GM21360 (cell line): ENCODE measurements at regions not wholly inside any gene's neighbourhood (a gene's known extent, or its start where the extent isn't known, plus 50 kb on each side); places are given as distances from the start of the nearest gene placed in this dataset.
"Not testable (repeated sequence)": the region's sequence is repeated elsewhere in the genome, so short reads cannot be mapped to it uniquely, and the experiment has no call there.

Experiments
- ATAC-seq: cut with Tn5 transposase; IDR thresholded peaks from one replicate; pipeline ENCODE4 v1.9.1; 2021; ENCODE audit warnings: mild to moderate bottlenecking, moderate library complexity; ENCODE audit not compliant: unreplicated experiment

DNA sequence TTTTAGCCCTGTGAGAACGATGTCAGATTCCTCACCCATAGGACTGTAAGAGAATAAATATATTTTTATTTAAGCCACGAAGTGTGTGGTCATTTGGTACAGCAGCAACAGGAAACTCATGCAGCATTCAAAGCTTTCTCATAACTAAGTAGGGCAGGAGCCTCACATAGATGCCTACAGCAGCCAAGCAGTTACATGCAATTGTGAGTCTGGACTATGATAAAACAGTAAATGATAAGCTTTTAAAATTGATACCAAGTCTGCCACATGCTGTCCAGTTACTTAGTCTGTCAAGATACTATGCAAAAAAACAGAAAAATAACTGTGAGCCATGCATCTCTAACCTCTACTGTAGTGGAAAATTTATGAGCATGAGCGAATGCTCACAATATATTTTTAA lies 359.6 kb downstream of the HS3ST1 start:
- ATAC-seq: no peak

DNA sequence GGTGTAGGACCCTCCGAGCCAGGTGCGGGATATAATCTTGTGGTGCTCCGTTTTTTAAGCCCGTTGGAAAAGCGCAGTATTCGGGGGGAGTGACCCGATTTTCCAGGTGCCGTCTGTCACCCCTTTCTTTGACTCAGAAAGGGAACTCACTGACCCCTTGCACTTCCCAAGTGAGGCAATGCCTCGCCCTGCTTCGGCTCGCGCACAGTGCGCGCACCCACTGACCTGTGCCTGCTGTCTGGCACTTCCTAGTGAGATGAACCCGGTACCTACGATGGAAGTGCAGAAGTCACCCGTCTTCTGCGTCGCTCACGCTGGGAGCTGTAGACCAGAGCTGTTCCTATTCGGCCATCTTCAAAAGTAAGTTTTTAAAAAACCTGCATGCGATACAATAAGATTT lies 362.1 kb downstream of the HS3ST1 start:
- not testable (repeated sequence) for ATAC-seq

DNA sequence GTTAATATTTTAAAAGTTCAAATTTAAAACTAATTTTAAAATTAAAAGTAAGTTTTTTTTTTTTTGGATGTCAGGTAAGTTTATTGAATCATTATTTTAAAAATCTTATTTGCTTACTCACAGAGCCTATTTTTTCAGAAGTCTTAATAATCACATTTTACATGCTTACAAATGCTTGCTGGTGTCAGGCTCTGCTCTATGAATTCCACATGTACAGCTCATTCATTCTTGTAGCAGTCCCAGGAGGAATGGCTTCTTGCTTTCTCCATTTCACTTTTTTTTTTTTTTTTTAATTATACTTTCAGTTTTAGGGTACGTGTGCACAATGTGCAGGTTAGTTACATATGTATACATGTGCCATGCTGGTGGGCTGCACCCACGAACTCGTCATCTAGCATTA lies 368.1 kb downstream of the HS3ST1 start:
- ATAC-seq: not testable (repeated sequence)

DNA sequence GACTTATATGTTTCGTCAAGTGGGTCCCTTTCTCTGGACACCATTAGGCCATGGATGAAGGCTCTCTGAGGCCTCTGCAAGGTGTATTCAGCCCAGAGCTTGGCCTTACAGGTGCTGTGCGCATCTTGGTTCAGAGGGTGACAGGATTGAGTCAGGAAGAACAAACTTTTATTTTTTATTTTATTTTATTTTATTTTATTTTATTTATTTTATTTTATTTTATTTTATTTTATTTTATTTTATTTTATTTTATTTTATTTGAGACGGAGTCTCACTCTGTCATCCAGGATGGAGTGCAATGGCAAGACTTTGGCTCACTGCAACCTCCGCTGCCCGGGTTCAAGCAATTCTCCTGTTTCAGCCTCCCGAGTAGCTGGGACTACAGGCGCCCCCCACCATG lies 370.4 kb upstream of the CLNK start:
- ATAC-seq: not testable (repeated sequence)

DNA sequence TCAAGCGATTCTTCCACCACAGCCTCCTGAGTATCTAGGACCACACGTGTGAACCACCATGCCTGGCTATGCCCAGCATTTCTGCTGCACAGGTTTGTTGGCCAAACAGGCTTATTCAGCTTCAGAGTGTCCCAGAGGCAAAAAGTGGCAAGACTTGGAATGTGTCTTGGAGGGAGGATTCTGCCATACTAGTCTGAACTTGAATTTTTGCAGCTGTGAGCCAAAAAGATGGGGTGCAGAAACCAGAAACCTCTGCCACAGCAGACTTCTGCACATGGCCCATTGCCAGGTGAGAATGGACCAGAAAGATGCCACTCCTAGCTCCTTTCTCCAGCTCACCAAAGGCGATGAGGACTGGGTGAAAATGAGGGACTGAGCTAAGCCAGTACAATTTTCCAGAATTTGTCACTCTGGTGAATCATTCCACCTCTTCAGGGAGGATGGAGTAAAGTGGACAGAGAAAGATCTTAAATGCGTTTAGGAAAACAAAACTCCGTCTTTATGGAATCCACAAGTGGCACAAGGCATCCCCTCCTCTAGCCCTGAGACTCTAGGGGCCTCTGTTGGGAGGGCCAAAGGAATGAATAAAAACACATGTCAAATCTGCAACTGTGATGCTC lies 369.1 kb upstream of the CLNK start:
- ATAC-seq: no peak

DNA sequence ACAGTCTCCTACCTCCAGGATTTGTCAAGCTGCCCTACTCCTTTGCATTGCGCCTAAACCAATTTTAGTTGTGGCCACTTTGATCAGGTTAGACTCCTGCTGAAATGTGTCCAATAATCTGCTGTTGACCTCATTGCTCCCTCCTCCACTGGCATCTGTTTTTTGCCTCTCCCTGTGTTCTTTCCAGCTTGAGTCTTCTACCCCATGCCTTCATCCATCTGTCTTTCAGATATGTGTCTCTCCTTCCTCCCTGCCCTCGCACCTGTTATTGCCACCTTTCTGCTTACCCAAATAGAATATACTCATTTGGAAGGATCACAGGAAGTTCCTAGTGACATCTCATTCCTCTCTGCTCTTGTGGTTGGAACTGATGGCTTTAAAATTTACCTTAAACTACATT lies 366.6 kb upstream of the CLNK start:
- ATAC-seq: no peak

DNA sequence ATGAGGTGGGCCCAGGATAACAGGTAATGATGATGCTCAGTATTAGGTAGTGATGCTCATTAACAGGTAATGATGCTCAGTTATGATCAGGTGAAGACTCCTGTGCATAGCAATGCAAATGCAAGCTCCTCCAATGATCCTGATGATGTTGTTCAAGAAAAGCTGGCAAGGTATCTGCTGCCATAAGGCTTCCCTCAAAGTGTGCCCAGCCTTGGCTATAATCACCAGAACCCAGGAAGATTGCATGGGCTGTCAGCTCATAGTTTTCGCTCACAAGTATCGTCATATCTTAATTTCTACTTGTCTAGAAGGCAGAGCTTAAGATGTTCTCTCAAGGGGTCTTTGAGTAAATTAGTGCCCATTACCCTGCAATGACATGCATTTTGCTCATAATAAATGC lies 366.2 kb upstream of the CLNK start:
- ATAC-seq: no peak

DNA sequence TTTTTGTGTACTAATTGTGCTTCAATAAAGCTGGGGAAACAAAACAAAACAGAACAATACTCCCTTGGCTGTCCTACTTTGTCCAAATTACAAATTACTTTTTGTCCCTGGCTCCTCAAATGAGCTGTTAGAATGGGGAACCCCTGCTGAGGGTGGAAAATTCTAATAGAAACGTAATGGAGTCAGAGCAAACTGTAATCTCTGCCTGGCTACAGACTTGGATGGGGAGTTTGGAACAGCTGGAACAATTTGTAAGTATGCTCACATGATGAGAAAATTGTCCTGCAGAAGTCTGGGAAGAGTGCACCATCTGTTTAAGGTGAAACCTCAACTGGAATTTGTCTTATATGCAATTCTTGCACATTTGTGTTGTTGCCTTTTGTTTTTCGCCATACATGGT lies 364.4 kb upstream of the CLNK start:
- no peak for ATAC-seq

DNA sequence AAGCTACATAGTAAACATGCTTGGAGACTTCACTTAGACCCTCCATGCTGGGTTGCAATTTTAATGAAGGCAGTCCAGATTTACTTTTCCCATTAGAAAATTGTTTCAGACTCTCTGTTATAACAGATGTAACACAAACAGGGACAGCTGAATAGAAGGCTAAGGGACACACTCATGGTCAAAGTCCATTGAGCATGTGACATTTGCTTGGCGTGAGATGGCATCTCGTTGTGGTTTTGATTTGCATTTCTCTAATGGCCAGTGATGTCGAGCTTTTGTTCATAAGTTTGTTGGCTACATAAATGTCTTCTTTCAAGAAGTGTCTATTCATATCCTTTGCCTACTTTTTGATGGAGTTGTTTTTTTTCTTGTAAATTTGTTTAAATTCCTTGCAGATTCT lies 358.2 kb upstream of the CLNK start:
- no peak for ATAC-seq

DNA sequence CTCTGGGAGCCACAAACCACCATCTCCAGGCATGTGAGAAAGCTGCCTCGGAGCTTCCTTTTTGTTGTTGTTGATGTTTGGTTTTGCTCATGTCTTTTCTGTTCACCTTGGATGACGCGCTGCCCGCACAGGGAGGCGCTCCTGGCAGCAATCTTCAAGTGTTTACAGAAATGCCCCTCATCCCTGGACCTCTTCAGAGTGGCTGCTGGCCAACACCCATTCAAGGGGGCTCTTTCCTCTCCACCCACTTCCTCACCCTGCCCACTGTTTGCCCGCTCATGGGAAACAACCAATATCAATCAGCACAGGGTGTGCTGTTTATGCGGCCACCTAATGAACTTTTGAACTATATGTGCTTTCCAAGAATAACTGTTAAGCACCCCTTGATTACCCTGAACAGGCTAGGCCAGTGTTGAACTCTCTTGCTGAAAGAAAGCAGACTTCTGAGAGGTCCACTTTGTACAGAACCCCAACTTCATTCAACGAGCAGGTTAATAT lies 355.1 kb upstream of the CLNK start:
- no peak for ATAC-seq

DNA sequence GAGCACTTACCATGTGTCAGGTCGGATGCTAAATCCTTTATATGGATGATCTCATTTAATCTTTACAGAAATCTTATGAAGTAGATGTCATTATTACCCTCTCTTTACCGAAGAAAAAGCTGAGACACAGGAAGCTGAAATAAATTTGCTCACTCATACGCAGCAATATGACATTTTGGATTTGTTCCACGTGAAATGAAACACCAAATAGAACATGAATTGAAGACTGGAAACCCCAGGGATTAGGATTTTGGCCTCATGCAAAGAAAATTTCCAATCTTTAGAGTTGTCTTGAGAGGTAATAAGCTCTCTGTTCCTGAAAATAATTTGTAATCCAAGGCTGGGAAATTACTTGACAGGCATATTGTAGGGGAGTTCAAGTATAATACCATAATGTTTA lies 354.4 kb upstream of the CLNK start:
- ATAC-seq: no peak

DNA sequence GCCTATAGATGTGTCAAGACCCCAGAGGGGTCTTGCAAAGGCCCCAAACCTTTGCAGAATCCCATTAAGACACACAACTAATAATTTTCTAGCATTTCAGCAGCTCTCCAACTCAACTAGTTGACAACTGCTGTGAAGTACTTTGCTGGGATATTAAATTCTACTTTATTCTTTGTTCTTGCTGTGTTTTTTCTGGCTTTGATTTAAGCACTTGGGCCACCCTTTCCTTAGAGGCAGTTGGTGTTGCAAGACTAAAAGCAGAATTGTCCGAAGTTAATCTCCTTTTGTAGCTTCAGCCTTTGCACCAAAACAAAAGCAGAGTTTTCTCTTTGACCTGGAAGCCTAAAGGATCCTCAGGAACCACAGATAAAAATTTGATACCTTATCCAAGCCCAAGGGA lies 353.1 kb upstream of the CLNK start:
- ATAC-seq: no peak

DNA sequence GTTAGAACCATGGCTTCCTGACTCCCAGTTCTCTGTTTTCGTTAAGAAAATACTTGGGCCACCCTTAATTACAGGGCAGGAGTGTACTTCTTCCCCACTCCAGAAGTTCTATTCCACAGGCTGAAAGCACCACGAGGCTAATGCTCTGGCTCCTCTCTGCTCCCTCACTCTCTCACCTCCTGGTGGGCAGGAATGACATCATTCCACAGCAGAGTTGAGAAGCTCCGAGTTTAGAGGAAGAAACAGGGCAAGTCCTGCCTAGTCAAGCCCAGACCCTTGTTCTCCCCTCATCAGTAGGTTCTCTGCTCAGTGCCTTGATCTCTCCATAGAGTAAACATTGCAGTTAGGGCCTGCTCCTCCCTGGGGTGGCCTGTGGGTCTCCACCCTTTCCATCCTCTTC lies 343.8 kb upstream of the CLNK start:
- ATAC-seq: no peak

DNA sequence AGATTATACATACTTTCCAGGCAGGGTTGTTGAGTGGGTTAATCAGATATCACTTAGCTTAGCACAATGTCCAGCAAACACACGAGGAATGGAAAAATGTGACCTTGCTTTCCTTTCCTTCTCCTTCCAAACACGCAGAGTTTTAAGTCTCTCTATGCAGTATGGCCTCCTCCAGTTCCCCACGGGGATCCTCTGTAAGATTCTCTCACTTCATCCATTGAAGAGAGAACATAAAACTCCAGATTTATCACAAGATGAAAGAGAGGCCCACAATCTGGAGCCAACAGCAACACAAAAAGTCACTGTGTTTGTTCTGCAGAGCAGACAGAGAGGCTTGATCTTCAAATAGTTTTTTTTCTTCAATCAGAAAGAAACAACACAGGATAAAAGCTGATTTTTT lies 336.8 kb upstream of the CLNK start:
- no peak for ATAC-seq

DNA sequence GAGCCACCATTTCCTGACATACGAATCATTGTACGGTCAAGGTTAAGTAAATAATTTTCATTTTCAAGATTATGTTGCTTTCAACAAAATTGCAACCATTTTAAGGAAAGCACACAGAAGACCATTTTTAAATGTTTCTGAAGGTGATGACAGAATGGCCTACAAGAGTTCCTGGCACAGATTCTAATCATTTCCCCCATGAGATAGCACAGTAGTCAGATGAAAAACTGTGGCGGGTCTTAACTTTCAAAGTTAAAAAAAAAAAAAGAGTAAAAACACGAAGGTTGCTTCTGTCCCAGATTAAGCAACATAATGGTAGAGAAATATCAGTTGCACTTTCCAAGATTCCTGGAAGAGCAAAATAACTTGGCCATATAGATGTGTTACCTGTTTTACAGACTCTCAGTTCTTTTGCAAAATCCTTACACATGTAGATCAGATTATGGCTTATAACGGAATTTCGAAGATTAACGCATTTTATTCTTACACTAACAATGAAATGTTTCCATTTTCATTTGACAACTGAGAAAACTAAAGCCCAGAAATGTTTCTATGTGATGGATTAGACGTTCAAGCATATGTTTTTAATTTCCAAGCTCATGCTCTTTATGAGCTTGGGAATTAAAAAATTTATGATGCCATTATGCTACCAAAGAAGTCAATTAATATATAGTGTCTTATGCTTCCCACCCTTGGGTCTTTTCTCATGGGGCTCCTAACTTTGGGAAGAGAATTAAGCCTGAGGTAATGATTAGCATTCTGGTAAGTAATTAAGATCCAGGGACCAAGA lies 335.1 kb upstream of the CLNK start:
- no peak for ATAC-seq

DNA sequence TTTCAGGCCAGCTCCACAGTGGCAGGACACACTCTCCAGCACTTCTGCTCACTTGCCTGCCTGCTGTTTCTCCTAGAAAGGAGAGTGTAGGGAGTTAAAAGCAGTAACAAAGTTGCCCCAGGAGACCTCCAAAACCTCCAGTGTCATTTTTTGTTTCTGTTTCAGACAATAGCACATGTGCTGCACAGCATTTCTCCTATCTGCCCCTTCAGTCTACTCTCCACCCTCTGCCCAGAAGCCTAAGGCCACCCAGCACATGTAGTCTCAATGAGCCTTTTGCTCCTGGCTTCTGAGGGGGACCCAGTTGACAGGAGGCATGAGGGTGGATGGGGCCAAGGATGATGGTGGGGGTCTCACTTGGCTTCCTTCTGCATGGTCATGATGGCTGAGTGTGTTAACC lies 329.6 kb upstream of the CLNK start:
- ATAC-seq: no peak

DNA sequence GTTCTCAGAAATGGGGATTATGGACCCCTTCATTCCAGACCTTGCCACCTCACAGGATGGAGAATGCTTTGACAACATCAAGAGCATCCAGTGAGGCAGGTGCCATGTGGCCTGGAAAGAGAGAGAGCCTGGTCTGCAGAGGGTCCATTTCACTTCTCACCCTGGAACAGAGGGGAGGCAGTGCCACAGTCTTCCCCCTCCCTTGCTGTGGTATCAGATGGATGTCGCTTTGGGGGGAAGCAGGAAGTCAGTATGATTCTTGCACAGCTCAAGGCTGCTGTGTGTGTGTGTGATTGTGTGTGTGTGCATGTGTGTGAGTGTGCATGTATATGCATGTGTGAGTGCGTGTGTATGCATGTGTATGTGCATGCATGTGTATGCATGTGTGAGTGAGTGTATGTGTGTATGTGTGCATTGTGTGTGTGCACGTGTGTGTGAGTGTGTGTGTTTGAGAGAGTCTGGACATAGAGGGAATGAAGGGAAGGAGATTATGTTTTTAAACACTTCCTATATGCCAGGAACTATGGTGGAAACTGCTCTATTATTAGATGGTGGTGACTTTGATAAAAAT lies 328.6 kb upstream of the CLNK start:
- no peak for ATAC-seq

DNA sequence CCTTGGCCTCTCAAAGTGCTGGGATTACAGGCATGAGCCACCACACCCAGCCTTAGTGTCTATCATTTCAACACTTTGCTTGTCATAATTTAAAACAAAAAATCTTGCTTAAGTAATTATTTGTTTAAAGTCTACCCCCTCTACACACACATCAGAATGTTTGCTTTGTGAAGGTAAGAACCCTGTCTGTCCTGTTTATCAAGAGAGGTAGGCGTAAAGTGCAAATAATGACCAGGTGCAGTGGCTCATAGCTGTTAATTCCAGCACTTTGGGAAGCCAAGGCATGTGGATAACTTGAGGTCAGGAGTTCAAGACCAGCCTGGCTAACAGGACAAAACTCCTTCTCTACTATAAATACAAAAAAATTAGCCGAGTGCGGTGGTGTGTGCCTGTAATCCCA lies 326.7 kb upstream of the CLNK start:
- ATAC-seq: no peak

DNA sequence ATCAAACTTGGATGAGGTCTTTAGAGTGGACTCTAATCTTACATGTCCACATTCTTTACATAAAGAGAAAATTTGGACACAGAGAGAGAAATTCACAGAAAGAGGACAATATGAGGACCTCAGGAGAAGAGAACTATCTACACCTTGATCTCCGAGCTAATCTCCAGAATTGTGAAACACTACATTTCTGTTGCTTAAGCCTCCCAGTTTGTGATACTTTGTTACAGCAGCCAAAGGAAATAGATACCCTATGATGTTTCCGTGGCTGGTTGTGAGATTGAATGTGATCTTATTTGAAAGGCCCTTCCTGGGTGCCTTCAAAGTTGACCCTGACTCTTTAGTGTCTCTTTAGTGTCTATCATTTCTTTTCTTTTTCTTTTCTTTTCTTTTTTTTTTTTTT lies 326.1 kb upstream of the CLNK start:
- ATAC-seq: no peak

DNA sequence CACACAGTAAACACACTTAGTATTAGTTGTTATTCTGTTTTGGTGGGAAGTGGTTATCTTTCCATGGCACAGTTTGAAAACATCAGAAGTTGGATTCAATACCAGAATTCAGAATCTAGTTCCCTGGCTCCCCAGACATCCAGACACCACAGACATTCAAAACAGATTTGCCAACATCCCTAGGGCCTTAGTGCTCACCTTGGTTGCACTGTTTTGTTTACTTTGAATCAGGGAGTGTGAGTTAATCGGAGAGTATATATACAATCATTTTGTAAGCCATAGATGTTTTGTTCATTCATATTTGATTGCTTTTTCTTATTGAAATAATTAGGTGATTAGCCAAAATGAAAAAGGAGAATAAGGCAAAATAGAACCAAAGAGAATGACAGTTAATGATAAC lies 324.7 kb upstream of the CLNK start:
- no peak for ATAC-seq

DNA sequence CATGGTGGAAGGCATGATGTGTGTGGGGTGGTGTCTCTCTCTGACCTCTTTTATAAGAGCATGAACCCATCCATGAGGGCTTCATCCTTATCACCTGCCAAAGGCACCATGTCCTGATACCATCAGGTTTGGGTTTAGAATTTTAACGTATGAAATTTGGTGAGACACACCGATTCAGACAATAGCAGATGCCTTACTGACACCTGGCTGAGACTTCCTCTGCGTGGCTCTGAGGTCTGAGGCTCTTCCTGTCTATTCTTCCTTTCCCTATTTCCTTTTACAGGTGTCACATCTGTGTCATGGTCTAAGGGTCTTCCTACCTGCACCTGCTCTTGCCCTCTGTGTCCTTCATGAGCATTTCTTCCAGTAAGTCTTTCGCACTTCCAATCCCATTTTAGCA lies 320.7 kb upstream of the CLNK start:
- no peak for ATAC-seq

DNA sequence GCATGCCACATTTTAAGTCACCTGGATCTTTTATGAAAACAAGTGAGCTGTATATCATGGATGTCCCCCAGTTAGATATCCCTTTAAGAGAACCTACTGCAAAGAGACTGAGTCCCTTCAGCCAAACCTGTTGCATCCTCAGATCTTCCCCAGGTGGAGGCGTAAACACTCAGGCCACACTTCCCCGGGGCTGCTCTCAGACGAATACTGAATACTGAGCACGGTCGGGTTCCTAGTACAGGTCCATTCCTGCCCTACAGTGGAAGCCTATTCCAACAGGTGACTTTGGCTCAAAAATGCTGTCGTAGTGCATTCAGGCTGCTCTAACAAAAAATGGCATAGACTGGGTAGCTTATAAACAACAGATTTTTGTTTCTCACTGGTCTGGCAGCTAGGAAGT lies 320.2 kb upstream of the CLNK start:
- ATAC-seq: no peak
